SH-SY5Y (cell line): ENCODE measurements at regions not wholly inside any gene's neighbourhood (a gene's known extent, or its start where the extent isn't known, plus 50 kb on each side); places are given as distances from the start of the nearest gene placed in this dataset.

ENCODE experiments used
- GATA2 ChIP-seq: IDR thresholded peaks from 2 replicates; pipeline ENCODE4 v1.6.1; 2011; ENCODE audit warnings: mild to moderate bottlenecking, low read depth, low read length
- GATA3 ChIP-seq: IDR thresholded peaks from 2 replicates; pipeline ENCODE4 v1.6.1; 2011; ENCODE audit warnings: low read depth, mild to moderate bottlenecking, low read length, moderate library complexity

DNA sequence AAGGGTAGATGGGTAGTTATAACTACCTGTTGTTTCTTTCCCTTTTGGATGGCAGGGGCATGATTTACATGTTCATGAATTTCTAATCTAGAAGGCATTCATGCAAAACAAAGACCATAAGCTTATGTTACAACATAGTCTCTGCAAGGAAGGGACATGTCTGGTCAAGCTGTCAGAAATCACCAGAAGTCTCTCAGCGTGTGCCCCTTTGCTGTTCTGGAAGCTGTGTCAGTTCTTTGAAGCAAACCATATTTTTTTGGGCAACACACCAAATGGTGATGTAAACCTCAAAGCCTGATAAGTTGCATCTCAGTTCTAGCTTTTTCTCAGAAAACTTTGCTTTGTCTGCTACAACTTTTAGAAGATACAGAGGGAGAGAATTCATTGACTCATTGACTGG lies 173.5 kb upstream of the CTAGE1 start:
- TF ChIP-seq GATA2 (no peak), GATA3 (no peak)
